NCI-H524 (cell line): ENCODE measurements at regions not wholly inside any gene's neighbourhood (a gene's known extent, or its start where the extent isn't known, plus 50 kb on each side); places are given as distances from the start of the nearest gene placed in this dataset.
A peak's percentile ranks its signal among the peaks of the same experiment; 100 is the strongest.
"Not testable (repeated sequence)": the region's sequence is repeated elsewhere in the genome, so short reads cannot be mapped to it uniquely, and the experiment has no call there.

ENCODE experiments used
- DNase-seq, 2 experiments: peaks; one replicate each; lab custom pipeline; 2025; lab: John Stamatoyannopoulos, UW

- DNase-seq: not testable (repeated sequence)
Measured at GRCh38 chr18:7178568-7178967, 52.3 kb upstream of the LRRC30 start.

- DNase-seq: peak in 1 of 2 experiments; percentile 67
Measured at GRCh38 chr18:7177116-7177744, 53.7 kb upstream of the LRRC30 start.

GRCh38 chr18:7174344-7175095, 56.4 kb upstream of the LRRC30 start:
- DNase-seq: peak; percentile 49 to 64

GRCh38 chr18:7173216-7173615, 55.6 kb upstream of the LAMA1 start:
- no peak for DNase-seq

GRCh38 chr18:7172611-7173010, 55.0 kb upstream of the LAMA1 start:
- DNase-seq: no peak

GRCh38 chr18:7170292-7170691, 52.7 kb upstream of the LAMA1 start:
- no peak for DNase-seq

GRCh38 chr18:7169601-7170000, 52.0 kb upstream of the LAMA1 start:
- DNase-seq: no peak

- DNase-seq: no peak
Measured at GRCh38 chr18:7168408-7168807, 50.8 kb upstream of the LAMA1 start.
